LNCaP clone FGC (cell line): ENCODE measurements at regions not wholly inside any gene's neighbourhood (a gene's known extent, or its start where the extent isn't known, plus 50 kb on each side); places are given as distances from the start of the nearest gene placed in this dataset.

Experiments used
- DNase-seq: peaks from one replicate; pipeline ENCODE4 v3.0.0-alpha.2; 2011; ENCODE audit warnings: low read depth
- H3K4me3 ChIP-seq: 2 replicates; pipeline ENCODE4 v1.5.1; 2011; ENCODE audit warnings: mild to moderate bottlenecking, low read depth, low read length, control low read depth
- CTCF ChIP-seq: IDR thresholded peaks from 2 replicates; pipeline ENCODE4 v1.5.1; 2012; ENCODE audit warnings: mild to moderate bottlenecking; ENCODE audit not compliant: control insufficient read depth, insufficient read depth; ENCODE audit errors: extremely low read depth

DNA sequence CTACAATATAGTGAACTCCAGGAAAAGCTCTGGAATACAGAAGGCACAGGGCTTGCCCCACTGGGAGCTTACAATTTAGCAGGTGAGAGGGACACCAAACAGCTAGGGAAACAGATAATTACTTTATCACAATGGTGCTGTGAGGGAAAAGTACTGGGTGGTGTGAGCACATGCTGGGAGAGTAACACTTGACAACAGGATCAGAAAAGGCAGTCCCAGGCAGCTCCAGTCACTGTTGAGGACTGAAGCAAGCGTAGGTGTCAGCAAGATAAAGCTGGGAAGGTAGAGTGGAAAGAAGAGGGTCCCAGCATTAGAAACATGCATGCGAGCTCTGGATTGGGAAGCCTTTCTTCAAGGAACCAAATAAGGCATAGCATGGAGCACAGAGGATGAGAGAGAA lies 296.0 kb downstream of the ATPSCKMT start:
- TF ChIP-seq CTCF: no peak
- no peak overlapping the region for H3K4me3 ChIP-seq
- DNase-seq: no peak

DNA sequence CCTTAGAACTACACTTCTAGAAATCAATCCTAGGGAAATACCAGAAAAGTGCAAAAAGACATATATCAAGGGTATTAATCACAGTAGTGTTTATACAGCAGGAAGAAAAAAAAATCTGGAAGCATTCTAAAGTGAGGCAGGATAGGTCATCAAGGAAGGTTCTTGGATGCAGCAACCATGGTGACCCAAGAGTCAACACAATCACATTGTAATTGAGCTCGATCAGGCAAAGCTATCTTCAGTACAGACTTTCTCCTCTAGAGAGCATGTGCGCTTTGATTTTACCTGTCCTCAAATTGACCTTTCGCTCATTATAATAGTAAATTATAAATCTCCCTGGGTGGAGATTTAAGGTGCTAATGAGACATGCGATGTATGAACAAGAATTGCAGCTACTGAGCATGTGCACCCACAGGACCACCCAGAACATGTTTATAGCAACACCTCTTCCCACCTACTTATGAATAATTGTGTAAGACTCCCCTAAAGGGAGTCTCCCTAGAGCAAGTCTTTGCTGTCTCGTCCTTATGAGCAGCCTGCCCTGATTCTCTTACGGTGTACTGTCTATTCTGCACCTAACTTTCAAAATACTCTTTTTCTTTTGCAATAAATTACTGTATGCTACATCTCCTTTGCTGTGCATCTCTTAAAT lies 297.7 kb downstream of the ATPSCKMT start:
- no peak for TF ChIP-seq CTCF
- no peak overlapping the region for H3K4me3 ChIP-seq
- DNase-seq: no peak

GRCh38 chr5:9947944-9948343 lies 301.7 kb downstream of the ATPSCKMT start:
- no peak overlapping the region for H3K4me3 ChIP-seq
- no peak for TF ChIP-seq CTCF
- DNase-seq: no peak

DNA sequence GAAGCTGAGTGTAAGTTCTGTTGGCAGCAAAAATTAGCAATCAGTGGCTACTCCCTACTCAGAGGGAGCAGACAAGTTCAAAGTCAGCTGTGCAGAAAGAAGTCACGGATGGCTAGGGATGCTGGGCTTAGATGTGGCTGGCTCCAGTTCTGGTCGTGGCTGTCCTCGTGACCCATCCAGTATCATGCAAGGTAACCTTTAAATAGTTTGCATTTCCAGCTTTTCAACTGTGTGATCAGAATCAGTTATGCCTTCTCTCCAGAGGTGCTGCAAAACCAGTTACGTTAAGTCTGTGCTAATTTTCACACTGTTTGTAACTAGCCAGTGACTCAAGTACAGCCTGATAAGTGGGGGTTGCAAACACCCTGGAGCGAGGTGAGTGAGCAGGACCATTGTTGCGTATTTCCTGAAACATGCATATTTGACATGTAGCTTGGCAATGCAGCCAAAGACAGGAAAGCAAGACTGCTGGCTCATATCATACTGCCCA lies 302.4 kb downstream of the ATPSCKMT start:
- TF ChIP-seq CTCF: no peak
- no peak overlapping the region for H3K4me3 ChIP-seq

GRCh38 chr5:9932770-9933169 lies 302.6 kb upstream of the TAS2R1 start:
- no peak for DNase-seq
- no peak for TF ChIP-seq CTCF
- no peak overlapping the region for H3K4me3 ChIP-seq

More for the DNA sequence above, 302.4 kb downstream of the ATPSCKMT start:
- no peak for DNase-seq

DNA sequence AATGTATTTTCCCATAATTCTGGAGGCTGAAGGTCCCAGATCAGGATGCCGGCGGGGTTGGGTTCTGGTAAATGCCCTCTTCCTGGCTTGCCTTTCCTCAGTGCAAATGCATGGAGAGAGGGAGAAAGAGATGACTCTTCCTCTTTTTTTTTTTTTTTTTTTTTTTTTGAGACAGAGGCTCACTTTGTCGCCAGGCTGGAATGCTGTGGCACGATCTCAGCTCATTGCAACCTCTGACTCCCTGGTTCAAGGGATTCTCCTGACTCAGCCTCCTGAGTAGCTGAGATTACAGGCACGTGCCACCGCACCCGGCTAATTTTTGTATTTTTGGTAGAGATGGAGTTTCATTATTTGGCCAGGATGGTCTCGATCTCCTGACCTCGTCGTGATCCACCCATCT lies 300.0 kb upstream of the TAS2R1 start:
- no peak overlapping the region for H3K4me3 ChIP-seq
- TF ChIP-seq CTCF: no peak
- DNase-seq: no peak

DNA sequence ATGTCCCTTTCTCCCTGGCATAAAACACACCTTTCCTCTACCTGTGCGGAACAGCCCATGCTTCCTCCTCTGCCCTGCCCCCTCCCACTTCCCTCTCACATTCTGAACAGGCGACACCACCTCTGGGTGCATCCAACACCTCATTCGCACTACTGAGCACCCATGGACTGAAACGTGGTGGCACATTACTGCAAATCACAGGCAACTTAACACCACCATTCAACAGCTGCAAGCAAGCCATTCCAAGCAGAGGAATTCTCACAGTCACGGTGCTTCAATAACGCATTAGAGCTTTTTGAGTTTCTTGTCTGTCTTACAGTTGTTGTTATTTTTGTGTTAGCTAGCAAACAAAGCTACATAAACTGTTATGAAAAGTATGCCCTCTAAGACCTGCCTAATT lies 298.2 kb upstream of the TAS2R1 start:
- no peak for TF ChIP-seq CTCF
- H3K4me3 ChIP-seq: no peak overlapping the region
- no peak for DNase-seq
